ENCODE measurements at regions not wholly inside any gene's neighbourhood (a gene's known extent, or its start where the extent isn't known, plus 50 kb on each side); places are given as distances from the start of the nearest gene placed in this dataset.

DNA sequence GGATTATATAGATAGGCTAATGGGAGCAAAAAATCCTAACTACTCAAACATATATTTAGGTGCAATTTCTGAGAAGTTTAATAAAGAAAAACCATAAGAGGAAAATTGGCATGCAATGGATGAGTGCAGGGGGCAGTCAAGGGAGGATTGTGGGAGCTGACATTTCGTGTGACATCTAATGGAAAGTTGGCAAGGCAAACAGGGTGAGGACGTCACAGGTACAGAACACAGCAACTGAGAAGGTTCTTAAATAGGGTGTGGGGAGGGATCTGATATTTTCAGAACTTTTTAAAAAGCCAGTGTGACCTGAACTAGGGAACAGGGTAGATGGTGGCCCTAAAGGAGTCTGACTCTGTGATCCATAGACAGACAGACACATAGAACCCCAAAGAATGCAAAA lies 194.9 kb upstream of the GLI3 start:
- no peak for DNase-seq

DNA sequence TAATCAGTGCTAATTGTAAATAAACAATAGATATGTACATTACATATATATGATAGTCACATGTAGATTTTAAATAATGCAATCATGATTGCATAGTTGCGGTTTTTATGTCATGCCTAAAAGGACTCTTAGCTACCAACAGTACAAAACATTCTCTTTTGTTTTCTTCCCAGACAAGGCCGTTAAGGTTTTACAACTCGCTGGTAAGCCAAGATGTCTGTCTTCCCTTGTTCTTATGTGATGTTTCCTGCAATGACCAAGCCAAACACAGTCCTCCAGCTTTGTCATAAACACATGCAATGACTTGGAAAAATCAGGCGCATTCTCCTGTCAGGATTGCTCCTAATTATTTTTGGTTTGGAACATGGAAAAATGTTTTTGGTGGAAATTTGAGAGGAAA lies 192.3 kb upstream of the GLI3 start:
- DNase-seq, result no peak

DNA sequence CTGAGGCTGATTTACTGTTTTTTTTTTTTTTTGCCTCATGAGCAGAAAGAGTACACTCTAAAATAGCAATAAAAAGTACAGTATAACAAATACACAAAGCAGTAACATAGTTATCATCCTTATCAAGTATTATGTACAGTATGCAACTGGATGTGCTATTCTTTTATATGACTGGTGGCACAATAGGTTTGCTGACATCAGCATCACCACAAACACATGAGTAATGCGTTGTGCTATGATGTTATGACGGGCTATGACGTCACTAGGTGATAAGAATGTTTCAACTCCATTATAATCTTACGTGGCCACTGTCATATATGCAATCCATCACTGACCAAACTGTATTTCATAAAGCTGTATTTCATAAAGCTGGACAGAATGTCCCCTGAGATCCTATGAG lies 189.2 kb upstream of the GLI3 start:
- DNase-seq, result no peak

DNA sequence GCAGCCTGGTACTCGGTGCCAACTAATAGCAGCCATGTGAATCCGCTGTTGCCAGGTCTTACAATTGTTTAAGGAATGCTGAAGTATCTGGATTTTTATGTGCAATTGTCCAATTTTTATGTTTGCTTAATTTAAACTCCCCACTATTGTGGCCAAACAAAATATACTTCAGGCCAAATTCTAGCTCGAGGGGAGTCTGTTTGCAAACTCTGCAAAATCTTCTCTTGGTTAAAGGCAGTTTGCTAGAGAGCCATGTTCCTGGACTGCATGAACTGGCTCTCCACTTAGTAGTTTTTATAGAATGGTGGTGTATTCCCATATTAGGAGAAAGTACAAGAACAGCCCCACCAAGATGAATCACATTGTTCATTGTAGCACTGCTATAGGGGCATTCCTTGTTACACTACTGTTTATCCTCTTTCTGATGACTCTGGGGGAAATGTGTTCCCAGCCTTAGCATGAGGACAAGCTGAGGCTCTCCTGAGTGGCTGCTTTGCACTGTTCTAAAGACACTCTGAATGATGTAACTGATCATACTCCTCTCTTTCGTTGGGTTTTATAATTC lies 178.0 kb upstream of the GLI3 start:
- no peak for DNase-seq

DNA sequence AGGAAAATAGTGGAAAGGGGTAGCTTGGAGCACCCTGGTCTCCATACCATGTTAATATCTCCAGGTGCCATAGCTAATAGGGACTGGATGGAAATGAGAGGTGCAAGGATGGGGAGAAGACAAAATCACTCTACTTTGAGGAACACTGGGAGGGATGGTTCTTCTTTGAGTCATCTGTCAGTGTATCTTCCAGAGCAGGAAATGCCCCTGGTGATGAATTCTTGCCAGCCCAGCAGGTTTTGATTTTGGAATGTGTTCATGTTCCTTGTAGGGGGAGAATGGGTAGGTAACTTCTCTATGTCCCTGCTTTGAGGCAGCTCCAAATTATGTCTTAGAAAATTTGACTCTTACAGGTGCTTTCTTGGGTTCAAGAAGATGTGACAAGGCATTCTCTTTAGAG lies 177.0 kb upstream of the GLI3 start:
- no peak for DNase-seq

DNA sequence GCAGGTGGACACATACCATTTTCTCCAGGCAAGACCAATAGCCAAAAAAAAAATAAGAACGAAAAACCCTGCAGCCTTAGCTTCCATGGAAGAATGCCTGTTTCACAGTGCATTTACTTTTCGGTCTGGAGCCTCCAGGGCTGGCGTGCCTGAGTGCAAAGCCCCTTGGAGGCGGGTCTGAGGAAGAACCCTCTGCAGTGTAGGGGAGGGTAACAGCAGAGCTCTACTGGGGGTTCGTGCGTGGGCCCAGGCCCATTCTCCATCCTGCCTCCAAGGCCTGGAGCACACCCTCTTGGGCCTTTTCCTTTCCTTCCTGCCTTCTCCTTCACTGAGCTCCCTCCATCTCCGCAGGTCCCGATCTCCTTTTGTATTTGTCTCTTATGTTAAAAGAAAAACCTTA lies 172.3 kb upstream of the GLI3 start:
- no peak for DNase-seq

DNA sequence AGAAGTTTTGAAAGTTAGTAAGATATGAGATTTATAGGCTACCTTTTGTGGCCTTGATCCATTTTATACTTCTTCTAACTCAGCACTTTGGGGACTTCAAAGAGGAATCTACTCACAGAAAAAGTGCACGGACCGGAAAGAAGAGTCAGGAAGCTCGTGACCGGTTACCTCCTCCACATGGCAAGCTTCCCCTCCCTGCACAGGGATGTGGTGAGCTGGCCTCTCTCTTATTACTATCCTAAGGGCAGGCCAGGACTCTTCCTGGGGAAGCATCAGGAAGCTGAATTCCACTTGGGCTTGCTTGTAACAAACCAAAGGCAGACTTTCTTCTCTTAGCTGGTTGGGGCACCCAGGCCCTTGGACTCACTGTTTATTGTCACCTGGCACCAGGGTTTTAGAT lies 170.8 kb upstream of the GLI3 start:
- DNase-seq, result no peak

DNA sequence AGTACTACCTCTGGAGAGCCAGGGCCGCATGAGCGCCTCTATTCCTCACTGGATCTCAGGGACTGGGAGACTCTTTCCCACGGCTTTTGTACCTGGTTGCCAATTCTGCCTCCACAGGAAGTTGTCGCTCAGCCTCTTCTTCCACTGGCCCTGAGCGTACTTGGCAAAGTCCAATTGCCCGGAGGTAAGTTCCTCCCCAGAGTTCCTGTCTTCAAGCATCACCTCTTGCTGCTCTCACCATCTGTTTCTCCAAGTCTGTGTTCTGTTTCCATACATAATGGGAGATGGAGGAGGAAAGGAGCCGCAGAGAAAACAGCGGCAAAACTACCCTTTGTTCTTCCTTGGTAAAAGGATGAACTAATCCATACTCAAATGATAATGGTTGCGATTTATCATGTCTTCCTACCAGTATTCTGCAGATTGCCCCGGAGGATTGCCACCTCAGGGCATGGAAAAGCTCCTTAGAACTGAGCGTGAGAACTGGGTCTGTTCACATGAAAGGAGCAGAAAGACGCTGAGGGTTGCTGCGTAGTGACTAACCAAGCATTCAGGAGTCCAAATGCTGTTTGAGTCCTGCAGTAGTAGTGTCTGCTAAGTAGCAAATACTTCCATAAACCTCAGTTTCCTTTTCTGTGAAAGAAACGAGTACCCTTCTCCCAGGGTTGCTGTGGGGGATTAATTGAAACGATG lies 170.2 kb upstream of the GLI3 start:
- no peak for DNase-seq

DNA sequence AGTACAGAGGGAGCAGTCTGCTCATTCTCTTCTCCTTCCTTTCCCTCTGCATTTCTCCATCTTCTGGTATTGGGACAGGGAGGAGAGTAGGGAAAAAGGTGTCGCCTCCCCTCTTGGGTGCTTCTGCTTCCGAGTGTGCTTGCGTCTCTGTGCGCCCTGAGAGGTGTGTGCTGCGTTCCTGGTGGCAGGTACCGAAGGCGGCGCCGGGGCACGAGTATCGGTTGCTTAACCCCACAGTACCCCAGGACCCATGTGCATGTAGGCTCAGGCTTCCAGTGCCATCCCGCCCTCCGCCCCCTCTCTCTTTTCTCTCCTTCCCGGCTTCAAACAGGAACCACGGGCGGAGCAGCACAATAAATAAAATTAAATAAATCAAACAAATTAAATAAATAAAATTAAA lies 169.3 kb upstream of the GLI3 start:
- no peak for DNase-seq

DNA sequence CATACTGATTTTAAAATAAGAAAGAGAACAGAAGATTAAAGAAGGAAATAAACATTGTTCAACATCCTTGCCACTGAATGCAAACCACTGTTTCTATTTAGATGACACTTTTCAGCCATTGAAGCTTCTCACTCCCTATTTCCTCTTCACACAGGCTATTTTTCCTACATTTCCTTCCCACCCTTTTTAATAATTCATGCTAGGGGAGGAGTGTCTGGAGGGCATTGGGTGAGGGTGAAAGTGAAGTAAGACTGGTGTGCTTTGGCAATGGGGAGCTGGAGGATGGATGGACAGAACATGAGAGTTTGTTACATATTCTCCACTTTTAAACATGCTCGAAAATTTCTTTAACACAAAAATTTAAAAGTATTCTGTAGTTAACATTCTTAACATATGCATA lies 168.8 kb upstream of the GLI3 start:
- no peak for DNase-seq

DNA sequence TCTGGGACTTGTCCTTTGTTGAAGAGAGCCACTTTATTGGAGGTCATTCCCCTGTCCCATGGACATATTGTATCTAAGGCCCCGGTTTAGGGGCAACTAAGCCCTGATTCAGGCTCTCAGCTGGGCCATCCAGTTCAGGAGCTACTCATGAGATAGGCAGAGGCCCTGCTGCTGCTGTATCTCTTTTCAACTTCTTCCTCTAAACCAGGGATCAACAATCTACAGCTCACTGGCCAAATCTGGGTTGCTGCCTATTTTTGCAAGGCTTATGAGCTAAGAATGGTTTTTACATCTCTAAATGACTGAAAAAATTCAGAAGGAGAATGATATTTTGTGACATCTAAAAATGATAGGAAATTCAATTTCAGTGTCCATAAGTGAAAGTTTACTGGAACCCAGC lies 166.8 kb upstream of the GLI3 start:
- DNase-seq, result no peak

DNA sequence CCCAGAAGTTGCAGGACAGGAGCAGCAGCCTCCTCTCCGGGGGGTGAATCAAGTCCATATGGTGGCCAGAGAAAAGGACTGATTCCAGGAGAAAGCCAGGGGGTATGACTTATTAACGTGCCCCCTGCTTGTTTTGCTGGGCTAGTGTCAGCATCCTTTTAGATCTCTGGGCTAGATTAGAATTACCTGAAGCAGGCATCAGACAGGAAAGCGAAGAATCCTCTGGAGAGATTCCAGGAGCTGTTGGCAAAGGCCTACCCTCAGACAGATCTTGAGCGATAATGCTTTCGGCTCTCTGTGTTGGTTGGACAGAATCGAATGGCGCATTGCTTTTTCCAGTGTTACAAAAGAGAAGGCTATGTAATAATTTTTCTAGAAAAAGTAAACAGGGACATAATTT lies 164.0 kb upstream of the GLI3 start:
- DNase-seq, result no peak

DNA sequence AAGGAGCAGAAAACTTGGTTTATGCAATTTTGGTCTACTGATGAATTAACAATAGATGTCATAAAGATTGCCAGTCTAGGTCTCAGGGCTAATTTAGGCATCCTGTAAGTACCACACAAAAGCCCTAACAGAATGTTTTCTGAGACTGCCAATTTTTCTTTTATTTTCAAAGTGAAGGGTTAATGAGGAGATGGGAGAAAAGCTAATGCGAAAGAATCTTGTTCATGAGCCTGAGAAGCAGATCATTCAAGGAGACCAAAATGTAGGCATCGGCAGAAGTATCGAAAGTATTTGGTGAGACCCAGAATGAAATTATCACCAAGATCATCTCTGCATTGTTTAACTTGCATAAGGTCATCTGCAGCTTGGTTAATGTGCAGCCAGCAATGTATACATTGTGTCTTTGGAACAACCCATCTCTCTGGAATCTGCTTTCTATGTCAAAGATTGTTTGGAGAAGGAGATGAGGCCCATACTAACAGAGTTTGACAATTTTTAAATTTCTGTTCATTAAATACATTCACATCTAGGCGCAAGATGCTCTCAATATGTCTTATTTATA lies 163.3 kb upstream of the GLI3 start:
- DNase-seq, result no peak

DNA sequence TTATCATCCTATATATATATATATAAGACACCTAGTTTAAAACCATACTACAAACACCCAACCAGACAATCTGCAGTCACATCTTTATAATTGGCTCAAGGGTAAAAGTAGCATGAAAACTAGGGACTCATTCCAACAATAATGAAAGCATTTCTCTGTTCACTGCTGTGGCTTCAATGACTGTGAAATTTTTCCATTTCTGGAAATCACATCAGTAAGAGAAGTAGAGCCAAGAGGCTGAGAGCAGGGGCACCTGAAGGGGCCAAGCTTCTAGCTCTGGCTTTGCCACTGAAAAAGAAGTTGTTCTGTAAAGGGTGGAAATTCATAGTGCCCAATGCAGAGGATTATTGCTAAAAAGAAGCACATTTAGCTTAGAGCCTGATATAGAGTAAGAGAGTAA lies 158.6 kb upstream of the GLI3 start:
- no peak for DNase-seq

DNA sequence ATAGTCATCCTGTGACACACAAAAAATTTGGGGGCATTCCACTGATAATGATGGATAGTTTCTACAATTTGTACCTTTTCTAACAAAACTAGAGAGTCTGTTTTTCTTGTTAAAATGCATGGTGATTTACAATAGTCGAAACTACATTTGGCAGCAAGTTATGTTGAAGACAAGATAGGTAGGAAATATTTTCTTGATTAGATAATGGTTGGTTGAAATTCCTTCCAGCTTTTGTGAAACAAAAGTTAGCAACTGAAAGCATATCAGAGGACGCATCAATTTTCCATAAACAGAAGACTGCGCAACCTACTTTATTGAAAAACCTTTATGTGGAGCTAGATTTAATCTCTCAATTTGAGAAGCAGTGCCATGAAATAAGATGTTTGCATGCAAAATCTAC lies 155.8 kb upstream of the GLI3 start:
- no peak for DNase-seq

DNA sequence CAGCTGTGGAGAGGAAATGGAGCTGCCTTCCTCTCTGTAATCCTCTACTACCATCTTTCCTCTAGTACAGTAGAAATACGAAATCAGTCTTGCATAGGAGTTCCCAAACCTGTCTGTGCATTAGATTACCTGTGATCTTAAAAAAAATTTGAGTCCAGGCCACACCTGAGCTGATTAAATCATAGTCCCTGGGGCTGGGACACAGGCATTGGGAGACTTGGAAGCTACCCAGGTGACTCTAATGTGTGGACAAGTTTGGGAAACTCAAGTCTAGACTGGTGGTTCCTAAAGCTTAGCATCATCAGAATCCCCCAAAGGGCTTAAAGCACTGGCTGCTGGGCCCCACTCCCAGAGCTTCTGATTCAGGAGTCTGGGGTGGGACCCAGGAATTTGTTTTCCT lies 152.7 kb upstream of the GLI3 start:
- no peak for DNase-seq

DNA sequence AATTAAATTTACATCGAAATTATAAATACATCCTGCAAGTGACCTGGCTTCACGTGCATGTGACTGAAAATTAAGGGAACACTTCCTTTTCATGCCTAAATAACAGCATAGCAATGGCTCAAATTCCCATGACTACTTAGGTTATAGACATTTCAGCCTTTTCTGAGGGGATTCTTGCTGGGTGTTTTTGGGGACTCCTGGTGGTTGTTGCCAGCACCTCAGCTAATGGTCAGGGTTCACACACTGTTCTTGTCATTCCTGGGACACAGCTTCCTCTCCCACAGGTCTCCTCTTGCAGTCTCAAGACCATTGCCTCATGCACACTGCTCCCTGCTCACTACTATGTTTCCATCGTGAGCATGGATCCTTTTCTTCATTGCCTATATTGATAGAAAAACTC lies 148.9 kb upstream of the GLI3 start:
- DNase-seq, result peak; percentile 1

DNA sequence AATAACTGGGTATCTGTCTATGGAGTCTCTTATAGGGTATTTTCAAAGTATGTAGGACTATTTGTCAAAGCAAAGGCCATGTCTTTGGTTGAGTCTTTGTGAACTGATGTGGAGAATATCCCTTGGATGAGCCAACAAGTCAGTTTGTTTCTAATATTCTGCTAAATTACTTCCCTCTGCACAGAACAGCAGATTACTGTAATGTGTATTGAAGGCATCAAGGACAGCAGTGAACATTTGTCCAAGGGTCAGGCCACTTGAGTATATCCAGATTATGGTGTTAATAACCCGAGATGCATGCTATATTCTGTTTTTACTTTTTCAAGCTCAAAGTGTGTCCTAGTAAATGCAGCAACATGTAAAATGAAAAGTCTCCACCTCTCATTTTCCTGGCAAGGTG lies 144.2 kb upstream of the GLI3 start:
- no peak for DNase-seq

DNA sequence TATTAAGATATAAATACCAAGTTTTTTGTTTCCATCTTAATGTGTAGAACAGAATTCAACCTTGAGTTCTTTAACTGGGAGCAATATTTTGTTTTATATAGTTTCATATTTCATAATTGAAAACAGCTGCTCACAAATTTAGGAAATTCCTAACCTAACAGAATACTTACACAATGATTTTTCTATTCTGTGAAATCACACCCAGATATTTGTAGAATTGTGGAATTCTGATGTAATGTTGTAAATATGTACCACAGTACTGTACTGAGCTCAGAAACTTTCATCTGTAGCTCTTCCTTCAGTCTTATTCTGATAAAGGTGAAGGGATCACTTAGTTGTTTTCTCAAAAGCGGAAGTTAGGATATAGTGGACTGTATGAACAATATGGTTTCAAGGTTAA lies 143.4 kb upstream of the GLI3 start:
- no peak for DNase-seq

DNA sequence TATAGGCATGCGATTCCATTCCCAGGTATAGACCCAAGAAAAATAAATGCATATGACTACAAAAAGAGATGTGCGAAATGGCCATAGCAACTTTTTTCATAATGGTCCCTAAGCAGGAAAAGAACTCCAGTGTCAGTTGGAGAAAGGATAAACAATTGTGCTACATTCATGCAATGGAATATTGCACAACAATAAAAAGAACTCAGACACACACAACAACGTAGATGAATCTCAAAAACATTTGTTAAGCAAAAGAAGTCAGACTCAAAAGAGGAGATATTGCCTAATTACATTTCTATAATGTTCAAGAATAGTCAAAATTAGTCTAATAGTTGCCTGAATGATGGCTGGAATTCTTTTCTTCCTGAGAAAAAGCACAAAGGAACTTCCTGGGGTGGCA lies 141.1 kb upstream of the GLI3 start:
- no peak for DNase-seq

DNA sequence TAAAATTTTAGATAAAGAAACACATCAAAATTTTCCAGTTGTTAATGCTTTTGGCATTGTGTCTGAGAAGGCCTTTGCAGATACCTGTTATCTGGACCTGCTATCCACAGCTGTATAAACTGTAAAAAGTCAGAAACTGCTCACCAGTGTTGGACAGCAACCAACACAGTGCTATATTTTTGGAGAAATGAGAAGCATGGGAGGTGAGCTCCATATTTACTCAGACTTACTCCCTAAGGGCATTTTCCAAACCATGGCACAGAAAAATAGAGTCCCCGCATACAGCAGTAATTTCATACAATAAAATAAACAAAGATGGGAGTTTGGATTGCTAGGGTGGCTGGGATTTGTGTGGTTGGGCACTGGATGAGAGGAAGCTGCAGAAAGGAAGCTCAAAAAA lies 136.3 kb upstream of the GLI3 start:
- DNase-seq, result no peak

DNA sequence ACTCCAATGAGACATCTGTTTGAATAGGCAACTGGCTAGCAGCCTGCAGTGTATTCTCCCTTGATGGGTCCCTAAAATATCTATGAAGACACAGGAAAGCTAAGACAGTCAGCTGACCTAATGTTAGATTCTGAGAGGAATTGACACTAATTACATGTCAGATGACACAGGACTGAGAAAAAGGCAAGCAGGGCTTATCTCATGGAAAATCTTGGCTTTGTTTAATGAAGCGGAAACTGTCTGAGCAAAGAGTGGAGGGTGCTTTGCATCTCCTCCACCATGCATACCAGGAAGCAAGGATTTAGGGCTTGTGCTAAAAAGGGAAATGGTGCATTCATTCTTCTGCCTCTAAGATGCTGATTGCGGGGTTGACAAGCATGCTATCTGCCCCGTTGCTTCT lies 135.5 kb upstream of the GLI3 start:
- no peak for DNase-seq

DNA sequence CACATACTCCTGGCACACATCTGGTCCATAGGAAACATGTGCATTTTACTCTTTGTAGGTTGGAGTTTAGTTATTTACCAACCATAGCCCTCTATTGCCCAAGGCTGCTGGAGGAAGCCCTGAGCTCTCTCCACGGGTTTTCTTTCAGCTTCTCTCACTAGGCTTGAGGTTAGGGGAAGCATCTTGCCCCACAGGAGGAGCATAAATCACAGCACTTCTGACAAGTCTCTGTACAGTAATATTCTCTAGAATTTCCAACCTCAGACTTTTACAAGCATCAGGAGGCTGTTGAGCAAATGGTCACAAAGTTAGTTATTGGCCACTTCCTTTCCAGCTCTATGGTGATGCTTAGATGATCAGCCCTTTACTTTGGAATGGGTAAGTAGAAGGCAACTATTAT lies 122.9 kb upstream of the GLI3 start:
- no peak for DNase-seq

DNA sequence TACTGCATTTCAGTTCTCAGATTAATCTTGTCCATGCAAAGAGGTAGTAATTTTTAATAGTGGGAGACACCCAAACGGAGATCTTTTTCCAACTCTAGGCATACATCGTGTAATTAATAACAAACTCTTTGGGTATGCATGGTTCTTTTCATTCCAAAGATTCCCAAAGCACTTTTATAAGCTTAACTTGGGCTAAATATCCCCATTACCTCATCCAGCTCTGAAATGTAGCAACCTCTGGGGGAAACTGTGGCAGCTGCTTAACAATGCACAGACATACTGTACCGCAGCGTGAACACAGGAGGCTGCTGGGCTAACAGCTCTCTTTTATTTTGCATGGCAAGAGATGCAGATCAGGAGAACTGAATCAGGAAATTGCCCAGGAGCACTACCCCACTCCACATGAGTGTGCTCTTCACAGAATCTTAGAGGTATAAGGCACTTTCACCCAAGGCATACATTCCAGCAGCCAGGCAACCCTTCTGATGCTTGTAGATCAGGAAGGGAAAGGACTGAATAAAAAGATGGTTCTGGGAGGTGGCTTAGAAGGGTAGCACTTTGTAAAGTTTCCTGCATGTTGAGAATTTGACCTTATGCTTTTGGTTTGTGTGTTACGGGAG lies 114.4 kb upstream of the GLI3 start:
- DNase-seq, result no peak

DNA sequence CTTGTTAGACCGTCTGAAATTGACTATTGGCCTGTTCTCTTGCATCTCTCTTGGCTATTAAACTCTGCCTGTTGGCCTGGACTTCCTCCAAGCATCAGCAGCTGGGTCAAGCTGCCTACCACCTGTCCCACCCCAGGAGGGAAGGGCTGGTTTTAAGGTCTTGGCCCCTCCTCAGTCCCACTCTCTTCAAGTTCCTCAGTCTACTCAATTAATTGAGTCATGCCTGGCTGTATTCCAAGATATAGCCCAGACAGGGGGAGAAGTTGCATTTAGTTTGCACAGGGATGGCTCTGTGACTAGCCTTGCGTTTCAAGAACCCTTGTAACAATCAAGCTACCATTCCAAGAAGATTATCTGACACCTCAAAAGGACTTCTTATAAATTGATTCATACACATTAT lies 113.8 kb upstream of the GLI3 start:
- DNase-seq, result no peak
